NB4 (cell line): ENCODE measurements at regions not wholly inside any gene's neighbourhood (a gene's known extent, or its start where the extent isn't known, plus 50 kb on each side); places are given as distances from the start of the nearest gene placed in this dataset.

Experiments
- CTCF ChIP-seq: IDR thresholded peaks from one replicate; pipeline ENCODE4 v1.5.1; 2012; ENCODE audit warnings: low read depth, low read length
- MYC ChIP-seq: IDR thresholded peaks from 2 replicates; pipeline ENCODE4 v1.6.1; 2011; ENCODE audit warnings: low read depth, low read length
- POLR2A ChIP-seq: IDR thresholded peaks from 2 replicates; pipeline ENCODE4 v1.6.1; 2011; ENCODE audit warnings: mild to moderate bottlenecking; ENCODE audit not compliant: insufficient read length; ENCODE audit errors: extremely low read depth

DNA sequence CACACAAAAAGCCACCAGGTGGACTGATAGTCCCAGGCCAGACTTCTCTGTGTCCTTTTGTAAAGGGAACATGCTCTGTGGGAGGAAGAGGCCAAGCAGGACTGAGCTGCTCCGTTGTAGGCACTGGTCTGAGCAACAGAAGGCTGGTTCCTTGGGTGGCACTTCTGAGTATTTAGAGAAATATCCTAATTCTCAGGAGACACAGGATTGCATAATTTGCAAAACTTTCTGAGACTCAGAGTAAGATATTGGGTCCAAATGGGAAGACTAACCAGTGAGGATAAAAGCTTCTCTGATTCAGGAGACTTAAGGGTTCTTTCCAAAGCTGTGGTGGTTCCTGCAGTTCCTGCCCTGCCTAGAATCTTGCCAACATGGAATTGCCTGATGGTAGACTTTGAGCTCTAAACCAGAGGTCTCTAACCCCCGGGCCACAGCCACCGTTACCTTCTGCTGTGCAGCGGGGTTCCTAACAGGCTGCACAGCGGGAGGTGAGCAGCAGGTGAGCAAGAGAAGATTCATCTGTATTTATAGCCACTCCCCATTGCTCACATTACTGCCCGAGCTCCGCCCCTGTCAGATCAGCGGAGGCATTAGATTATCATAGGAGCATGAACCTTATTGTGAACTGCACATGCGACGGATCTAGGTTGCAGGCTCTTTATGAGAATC, 107.0 kb downstream of the OLIG3 start:
- TF ChIP-seq CTCF (no peak), MYC (no peak), POLR2A (no peak)
